ENCODE measurements at regions not wholly inside any gene's neighbourhood (a gene's known extent, or its start where the extent isn't known, plus 50 kb on each side); places are given as distances from the start of the nearest gene placed in this dataset.

- 91% methylated on average over 3 of the region's 3 CpGs for WGBS
- no peak for TF ChIP-seq POLR2A (IDR thresholded peaks at IDR 0.05)
- TF ChIP-seq, protein P1, sequence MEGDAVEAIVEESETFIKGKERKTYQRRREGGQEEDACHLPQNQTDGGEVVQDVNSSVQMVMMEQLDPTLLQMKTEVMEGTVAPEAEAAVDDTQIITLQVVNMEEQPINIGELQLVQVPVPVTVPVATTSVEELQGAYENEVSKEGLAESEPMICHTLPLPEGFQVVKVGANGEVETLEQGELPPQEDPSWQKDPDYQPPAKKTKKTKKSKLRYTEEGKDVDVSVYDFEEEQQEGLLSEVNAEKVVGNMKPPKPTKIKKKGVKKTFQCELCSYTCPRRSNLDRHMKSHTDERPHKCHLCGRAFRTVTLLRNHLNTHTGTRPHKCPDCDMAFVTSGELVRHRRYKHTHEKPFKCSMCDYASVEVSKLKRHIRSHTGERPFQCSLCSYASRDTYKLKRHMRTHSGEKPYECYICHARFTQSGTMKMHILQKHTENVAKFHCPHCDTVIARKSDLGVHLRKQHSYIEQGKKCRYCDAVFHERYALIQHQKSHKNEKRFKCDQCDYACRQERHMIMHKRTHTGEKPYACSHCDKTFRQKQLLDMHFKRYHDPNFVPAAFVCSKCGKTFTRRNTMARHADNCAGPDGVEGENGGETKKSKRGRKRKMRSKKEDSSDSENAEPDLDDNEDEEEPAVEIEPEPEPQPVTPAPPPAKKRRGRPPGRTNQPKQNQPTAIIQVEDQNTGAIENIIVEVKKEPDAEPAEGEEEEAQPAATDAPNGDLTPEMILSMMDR (IDR thresholded peaks at IDR 0.05): no peak
- TF ChIP-seq EP300 (IDR thresholded peaks at IDR 0.05): no peak
- Histone ChIP-seq H3K9me3 (no peaks in the 10 kb centered on the region), H3K27me3 (no peaks in the 10 kb centered on the region), H3K36me3 (no peaks in the 10 kb centered on the region), H3K4me1 (peaks cover 3% of the 10 kb centered on the region), H3K27ac (no peak overlapping the region), H3K4me3 (no peak overlapping the region)
- no peak for DNase-seq (ENCODE audit: low spot score in 2 of 2)
These were observed 402.4 kb downstream of the SEMA3D start for GRCh38 chr7:84784450-84784849.

DNA sequence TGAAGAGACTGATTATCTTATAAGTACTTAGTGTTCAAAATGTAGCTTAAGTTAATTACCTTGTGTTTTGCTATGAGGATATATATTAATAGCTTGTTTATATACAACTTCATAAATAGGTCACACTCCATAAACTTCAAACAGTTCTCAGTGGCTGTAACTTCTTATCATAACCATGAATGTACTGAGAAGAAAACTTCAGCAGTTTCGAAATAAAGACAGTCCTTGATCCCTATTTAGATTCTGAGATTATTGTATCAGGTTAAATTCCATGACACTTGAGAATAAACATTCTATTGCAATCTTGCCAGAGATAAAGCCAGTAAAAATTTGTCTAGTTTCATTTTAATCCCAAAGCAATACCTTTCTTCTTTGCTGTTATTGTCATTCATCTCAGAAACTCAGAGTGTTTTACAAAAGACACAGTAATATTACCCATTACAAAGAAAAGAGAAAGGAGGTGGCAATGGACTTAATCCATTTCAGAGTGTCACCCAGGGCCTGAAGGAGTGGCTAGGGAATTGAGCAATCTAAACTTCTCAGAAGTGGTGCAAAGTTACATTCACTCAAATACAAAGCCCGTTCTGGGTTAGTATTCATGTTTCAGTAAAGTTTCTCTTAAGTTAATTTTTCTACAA, 403.6 kb downstream of the SEMA3D start:
- peaks cover 3% of the 10 kb centered on the region for H3K4me1 ChIP-seq
- DNase-seq (ENCODE audit: low spot score in 2 of 2): no peak
- 57% methylated on average over 2 of the region's 2 CpGs for WGBS
- no peak overlapping the region for H3K27ac ChIP-seq
- TF ChIP-seq, protein P1 (IDR thresholded peaks at IDR 0.05): no peak
- TF ChIP-seq EP300 (IDR thresholded peaks at IDR 0.05) (no peak), POLR2AphosphoS5 (IDR thresholded peaks at IDR 0.05) (no peak), POLR2A (IDR thresholded peaks at IDR 0.05) (no peak)
- H3K27me3 ChIP-seq: no peaks in the 10 kb centered on the region
- H3K36me3 ChIP-seq: no peaks in the 10 kb centered on the region
- no peaks in the 10 kb centered on the region for H3K9me3 ChIP-seq
- no peak overlapping the region for H3K4me3 ChIP-seq

GRCh38 chr7:84781838-84782237, 405.0 kb downstream of the SEMA3D start:
- no peak for DNase-seq (ENCODE audit: low spot score in 2 of 2)
- Histone ChIP-seq H3K4me1 (peaks cover 3% of the 10 kb centered on the region), H3K4me3 (no peak overlapping the region), H3K9me3 (no peaks in the 10 kb centered on the region), H3K27me3 (no peaks in the 10 kb centered on the region), H3K36me3 (no peaks in the 10 kb centered on the region), H3K27ac (no peak overlapping the region)
- TF ChIP-seq, protein P1 (IDR thresholded peaks at IDR 0.05): no peak
- TF ChIP-seq POLR2A (IDR thresholded peaks at IDR 0.05) (no peak), POLR2AphosphoS5 (IDR thresholded peaks at IDR 0.05) (no peak), EP300 (IDR thresholded peaks at IDR 0.05) (no peak)
- WGBS: 96% methylated on average over 2 of the region's 2 CpGs

DNA sequence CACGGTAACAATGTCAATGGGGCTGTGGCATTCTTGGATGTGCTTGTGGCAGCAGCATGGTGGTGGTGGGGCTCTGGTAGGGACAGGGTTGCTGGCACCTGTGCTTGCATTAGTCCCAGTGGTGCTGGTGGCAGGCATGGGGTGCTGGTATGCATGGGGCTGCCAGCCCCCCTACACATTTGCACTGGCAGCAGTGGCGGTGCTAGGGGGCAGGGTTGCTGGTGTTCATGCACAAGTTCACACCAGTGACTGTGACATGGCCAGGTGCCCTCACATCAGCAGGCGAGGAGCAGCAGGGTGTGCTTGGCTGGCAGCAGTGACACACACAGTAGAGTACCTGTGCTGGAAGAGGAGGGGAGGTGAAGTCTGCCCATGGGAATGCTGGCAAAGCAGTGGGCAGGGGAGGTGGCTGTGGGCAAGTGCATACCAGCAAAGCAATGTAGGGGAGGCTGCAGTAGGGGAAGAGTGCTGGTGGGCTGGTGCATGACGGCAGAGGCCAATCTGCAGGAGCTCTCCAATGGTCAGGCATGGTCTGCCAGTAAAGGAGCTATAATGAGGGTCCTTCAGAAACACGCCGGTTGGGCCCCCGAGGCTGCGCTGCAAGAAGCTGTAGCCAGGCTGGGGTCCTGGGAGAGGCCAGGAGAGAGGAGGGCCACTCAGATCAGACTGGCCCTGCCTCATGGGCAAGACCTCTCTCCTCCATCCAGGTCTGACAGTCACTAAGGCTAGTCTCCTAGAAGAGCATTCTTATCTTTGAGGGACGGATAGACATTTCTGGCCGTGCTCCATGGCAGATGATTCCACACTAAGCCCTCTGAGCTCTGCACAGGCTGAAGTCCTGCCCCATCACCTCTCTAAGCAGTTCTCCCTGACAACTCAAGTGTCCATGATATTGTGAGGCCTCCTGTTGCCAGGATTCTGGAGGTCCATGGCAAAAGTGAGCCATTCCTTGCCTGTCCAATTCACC, 406.4 kb downstream of the SEMA3D start:
- WGBS: 96% methylated on average over 10 of the region's 10 CpGs
- Histone ChIP-seq H3K4me3 (no peak overlapping the region), H3K36me3 (no peaks in the 10 kb centered on the region), H3K27ac (no peak overlapping the region), H3K4me1 (peaks cover 3% of the 10 kb centered on the region), H3K27me3 (no peaks in the 10 kb centered on the region), H3K9me3 (no peaks in the 10 kb centered on the region)
- DNase-seq (ENCODE audit: low spot score in 2 of 2): no peak
- no peak for TF ChIP-seq POLR2AphosphoS5 (IDR thresholded peaks at IDR 0.05)
- no peak for TF ChIP-seq EP300 (IDR thresholded peaks at IDR 0.05)
- TF ChIP-seq POLR2A (IDR thresholded peaks at IDR 0.05): no peak
- TF ChIP-seq, protein P1 (IDR thresholded peaks at IDR 0.05): no peak

DNA sequence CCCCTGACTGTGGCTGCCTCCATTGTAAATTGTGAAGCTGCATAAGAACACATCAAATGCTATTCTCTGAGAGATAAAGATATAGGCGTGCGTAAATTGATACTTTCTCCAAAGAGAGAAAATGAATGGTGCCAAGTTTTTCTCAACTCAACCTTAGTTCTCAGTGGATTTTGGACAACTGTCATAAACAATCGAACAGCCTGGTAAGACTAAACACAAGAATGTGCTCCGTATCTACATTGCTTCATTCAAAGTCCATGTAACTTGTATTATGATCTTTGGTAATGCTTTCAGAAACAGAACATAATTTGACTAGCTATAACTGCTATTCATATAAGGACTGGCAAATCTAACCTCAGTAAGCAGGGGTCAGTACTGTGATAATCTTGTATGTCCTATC, 429.1 kb downstream of the SEMA3D start:
- Histone ChIP-seq H3K27me3 (no peaks in the 10 kb centered on the region), H3K9me3 (no peaks in the 10 kb centered on the region), H3K36me3 (no peaks in the 10 kb centered on the region), H3K27ac (no peak overlapping the region), H3K4me1 (no peaks in the 10 kb centered on the region), H3K4me3 (no peak overlapping the region)
- TF ChIP-seq EP300 (IDR thresholded peaks at IDR 0.05) (no peak), POLR2A (IDR thresholded peaks at IDR 0.05) (no peak), POLR2AphosphoS5 (IDR thresholded peaks at IDR 0.05) (no peak)
- TF ChIP-seq, protein P1 (IDR thresholded peaks at IDR 0.05): no peak
- no peak for DNase-seq (ENCODE audit: low spot score in 2 of 2)
- WGBS: 87% methylated on average over 4 of the region's 4 CpGs
